GM21447 (cell line): ENCODE measurements at regions not wholly inside any gene's neighbourhood (a gene's known extent, or its start where the extent isn't known, plus 50 kb on each side); places are given as distances from the start of the nearest gene placed in this dataset.
"Not testable (repeated sequence)": the region's sequence is repeated elsewhere in the genome, so short reads cannot be mapped to it uniquely, and the experiment has no call there.

Experiments
- ATAC-seq: cut with Tn5 transposase; IDR thresholded peaks from one replicate; pipeline ENCODE4 v1.9.1; 2021; ENCODE audit not compliant: unreplicated experiment

DNA sequence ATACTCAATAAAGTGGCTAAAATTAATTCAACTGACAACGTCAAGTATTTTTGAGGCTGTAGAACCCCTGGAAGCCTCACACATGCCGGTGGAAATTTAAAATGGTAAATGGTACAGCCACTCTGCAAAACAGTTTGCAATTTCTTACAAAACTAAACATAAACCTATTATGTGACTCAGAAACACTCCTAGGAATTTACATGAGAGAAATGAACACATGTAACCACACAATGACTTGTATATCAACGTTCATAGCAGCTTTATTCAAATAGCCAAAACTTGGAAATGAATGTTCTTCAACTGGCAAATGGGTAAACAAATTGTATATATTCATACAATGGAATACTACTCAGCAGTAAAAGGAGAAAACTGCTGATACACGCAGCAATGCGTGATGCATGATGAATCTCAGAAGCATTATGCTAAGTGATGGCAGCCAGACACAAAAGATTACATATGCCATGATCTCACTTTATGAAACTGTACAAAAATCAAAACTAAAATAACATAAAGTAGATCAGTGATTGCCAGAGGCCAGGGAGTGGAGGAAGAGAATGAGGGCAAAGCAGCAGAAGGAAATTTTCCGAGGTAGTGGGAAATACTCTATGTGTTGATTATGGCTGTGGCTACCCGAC, 112.5 kb downstream of the FAM50B start:
- no peak for ATAC-seq

DNA sequence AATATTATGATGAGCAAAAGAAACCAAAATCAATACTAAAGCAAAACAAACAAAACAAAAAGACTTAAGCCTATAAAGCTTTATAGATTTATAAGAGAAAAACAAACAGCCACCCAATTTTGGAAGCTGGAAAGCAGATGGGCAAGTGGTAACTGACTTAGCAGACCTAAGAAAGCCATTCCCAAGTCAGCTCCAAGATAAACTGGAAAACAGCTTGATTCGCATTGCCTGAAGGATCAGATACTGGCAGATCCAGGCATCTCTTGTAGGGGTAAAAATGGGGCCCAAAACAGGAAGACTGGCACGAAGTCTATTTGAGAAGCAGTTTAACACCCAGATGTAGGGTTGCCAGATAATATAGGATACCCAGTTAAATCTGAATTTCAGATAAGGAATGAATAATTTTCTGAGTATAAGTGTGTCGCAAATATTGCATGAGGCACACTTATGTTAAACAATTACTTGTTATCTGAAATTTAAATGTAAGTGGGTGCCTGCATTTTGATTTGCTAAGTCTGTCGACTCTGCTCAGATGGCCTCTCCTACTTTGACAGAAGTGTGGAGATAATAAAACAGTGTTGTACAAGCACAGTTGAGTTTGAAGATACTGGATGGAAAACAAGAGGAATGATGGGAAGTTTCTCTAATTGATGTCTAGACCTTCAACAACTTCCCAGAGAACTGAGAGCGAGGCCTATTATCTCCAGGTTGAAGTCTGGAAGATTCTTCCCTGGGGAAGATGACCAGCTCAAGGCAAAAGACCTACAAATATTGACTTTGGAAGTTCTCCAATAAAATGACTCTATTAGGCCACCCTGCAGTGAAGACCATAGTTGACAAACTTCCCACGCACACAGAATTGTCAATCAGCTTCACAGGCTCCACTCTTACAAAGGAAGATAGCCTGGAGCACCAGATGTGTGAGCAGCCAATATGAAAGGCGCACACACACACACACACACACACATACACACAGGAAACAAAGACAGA, 113.4 kb downstream of the FAM50B start:
- no peak for ATAC-seq

DNA sequence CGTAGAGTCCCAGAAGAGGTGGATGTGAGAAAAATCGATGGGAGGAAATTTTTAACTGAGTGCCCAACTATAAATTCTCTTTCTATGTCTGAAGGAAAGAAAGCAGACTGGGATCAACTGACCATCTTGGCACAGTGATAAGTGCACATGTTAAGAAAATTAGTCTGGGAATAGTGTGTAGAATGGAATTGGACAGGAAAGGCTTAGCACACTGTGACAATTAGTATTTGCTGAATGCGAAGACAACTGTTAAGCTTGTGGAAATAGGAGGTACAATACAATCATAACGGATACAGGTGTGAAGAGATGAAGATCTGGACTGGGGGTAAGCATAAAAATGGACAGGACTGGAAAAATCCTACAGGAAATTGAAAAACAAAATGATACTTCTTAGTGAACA, 114.3 kb downstream of the FAM50B start:
- no peak for ATAC-seq

DNA sequence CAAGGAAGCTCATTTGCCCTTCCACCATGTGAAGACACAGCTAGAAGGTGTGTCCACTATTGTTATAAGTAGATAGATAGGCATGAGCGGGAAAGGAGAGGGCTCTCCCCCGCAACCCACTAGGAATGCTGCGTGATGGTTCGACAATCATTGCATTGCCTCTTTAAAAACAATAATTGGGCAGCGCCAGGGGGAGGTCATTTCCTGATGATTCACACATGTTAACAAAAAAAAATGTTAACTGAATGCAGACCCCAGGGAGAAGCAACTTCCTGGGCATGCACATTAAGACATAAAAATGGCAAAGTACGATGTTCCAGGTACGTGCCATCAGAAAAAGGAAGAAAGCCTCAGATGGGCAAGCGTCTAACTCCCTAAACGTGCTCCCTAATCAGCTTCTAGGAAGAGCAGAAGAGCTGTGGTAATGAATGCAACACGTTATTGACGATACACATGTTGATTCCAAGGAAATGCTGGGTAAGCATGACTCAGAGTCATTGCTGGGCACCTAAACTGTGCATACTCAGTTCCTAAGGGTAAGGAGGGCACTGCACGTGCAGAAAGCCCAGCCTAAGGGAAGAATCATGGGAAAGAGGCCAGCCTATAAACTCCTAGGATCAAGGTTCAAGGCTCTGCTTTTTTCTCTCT, 113.7 kb downstream of the FAM217A start:
- ATAC-seq = no peak

DNA sequence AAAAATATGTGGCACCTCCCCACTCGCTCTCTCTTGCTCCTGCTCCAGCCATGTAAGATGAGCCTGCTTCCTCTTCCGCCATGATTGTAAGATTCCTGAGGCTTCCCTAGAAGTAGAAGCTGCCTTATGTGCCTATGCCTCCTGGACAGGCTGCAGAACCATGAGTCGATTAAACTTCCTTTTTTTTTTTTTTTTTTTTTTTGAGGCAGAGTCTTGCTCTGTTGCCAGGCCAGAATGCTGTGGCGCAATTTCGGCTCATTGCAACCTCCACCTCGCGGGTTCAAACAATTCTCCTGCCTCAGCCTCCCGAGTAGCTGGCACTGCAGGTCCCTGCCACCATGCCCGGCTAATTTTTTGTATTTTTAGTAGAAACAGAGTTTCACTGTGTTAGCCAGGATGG, 112.5 kb downstream of the FAM217A start:
- no peak for ATAC-seq

DNA sequence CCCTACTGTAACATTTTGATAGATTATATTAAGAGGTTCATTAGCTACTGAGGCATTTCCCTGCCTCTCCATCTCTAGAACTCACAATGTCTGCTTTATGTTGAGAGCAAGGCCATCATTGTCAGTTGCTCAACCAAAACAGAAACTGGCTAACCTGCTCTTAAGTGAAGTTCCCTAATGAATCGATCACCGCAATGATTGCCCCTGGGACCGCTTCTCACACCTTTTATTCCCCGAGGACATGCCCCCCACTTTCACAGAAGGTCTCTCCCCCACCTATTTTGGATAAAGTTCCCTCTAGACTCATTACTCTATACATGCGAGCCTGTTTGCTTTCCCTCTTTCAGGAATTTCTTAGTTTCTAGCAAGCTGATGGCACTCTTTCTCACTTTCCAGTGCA, 108.8 kb downstream of the FAM217A start:
- ATAC-seq = no peak

DNA sequence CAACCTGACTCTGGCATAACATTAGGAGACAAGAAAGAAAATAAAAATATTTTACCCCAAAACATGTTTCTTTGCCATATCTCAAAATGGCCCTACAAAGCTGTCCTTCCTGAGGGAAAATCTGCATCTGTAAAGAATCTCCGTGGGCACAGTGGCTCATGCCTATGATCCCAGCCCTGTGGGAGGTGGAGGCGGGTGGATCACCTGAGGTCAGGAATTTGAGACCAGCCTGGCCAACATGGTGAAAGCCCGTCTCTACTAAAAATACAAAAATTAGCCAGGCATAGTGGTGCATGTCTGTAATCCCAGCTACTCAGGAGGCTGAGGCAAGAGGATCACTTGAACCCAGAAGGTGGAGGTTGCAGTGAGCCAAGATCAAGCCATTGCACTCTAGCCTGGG, 105.8 kb downstream of the FAM217A start:
- not testable (repeated sequence) for ATAC-seq

DNA sequence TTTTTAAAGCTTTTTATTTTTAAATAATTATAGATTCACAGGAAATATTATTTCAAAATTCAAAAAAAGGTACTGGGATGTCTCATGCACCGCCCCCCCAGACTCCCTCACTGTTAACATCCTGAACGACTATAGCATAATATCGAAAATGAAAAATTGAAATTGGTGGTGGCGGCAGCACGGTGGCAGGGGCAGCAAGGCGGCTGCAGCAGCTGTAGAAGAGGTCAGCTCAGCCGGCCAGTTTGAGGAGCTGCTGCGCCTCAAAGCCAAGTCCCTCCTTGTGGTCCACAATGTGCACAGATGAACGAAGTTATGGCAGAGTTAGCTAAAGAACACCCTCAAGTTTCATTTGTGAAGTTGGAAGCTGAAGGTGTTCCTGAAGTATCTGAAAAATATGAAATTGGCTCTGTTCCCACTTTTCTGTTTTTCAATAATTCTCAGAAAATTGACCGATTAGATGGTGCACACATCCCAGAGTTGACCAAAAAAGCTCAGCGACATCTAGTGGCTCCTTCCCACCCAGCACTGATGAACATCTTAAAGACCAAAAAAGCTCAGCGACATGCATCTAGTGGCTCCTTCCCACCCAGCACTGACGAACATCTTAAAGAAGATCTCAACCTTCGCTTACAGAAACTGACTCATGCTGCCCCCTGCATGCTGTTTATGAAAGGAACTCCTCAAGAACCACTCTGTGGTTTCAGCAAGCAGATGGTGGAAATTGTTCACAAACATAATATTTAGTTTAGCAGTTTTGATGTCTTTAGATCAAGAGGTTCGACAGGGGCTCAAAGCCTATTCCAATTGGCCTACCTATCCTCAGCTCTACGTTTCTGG, 100.8 kb downstream of the FAM217A start:
- peak; percentile 80 for ATAC-seq

DNA sequence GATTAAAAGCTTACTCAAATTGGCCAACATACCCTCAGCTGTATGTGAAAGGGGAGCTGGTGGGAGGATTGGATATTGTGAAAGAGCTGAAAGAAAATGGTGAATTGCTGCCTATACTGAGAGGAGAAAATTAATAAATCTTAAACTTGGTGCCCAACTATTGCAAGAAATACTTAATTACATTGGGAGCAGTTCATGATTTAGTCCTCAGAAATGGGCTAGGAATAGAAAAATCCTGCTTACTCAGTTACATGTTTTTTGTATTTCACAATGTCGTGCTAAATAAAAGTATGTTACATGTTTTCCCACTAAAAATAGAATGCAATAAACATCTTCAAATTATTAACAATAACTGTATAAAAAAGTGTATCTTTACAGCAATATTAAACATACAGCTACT, 100.0 kb downstream of the FAM217A start:
- ATAC-seq = not testable (repeated sequence)

DNA sequence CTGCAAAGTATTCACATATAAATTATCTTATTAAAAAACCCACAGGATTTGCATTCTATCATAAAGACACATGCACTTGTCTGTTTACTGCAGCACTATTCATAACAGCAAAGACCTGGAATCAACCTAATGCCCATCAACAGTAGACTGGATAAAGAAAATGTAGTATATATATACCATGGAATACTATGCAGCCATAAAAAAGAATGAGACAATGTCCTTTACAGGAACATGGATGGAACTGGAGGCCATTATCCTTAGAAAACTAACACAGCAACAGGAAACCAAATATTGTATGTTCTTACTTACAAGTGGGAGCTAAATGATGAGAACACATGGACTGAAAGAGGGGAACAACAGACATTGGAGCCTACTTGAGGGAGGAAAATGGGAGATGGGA, 97.0 kb downstream of the FAM217A start:
- no peak for ATAC-seq

DNA sequence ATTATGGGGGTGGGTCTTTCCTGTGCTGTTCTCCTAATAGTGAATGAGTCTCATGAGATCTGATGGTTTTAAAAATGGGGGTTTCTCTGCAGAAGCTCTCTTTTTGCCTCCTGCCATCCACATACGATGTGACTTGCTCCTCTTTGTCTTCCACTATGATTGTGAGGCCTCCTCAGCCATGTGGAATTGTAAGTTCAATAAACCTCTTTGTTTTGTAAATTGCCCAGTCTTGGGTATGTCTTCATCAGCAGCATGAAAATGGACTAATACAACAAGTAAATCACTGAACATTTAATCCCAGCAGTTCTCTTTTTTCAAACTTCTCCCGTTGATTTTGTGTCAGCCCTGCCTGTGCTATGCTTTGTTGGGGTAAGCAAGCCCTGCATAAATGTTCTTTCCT, 95.2 kb downstream of the FAM217A start:
- no peak for ATAC-seq

DNA sequence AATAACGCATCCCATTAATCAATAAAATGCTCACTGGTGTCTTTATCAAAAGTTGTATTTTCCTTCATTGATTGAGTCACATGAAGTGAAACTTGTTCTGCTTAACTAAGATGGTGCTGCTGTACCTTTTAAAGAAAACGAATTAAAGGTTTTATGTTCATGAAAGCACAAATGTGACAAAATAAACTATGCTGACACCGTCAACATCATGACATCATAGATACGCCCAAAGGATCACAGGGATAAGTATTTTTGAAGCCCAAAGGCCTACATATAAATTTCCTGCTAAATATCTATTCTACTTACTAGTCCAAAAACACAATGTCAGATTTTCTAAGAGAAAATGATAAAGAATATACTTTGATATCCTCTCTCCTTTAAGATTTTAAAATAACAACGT, 94.4 kb downstream of the FAM217A start:
- ATAC-seq = no peak

DNA sequence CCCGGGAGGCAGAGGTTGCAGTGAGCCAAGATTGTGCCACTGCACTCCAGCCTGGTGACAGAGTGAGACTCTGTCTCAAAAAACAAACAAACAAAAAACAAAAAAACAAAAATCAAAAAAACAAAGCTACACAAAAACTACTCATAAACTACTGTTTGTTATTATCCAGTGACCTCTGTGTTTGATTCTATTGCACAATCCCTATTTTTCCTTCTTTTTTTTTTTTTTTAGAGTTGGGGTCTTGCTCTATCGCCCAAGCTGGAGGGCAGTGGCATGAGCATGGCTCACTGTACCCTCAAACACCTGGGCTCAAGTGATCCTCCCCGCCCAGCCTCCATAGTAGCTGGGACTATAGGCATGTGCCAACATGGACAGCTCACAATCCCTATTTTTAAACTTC, 92.7 kb downstream of the FAM217A start:
- no peak for ATAC-seq

DNA sequence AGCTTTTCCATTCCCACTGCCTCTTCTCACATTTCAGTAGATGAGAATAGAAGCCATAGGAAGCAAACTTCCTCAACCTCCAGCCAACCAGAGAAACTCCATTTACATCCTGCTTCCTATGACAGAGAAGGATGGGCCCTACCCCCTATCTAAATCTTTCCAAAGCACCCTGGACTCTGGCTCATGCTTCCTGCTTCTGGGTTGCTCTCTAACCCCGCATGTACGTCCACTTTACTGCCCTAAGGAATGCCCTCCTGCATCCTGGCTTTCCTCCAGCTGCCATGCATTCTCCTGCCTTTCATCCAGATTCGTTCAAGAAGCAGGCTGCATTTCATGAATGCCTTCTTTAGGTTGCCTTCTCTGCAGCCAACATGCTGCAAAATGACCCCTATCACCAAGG, 91.9 kb downstream of the FAM217A start:
- no peak for ATAC-seq

DNA sequence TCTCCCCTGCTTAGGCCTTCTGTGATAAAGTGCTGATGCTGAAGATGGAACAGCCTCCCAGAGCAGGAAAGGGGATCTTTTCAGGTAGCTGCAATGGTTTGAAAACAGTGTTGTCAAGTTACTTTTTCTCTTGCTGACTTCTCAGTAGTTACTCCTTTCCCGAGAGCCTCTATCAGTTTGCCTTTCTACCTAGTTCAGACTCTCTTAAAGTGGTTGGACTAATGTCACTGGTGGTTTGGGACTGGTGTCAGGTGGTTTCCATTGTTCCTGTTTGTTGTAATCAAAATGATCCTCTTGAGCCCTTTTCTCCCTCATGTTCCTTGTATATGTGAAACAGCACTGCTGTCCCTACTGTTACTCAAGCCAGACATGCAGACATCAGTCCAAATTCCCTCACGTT, 91.4 kb downstream of the FAM217A start:
- ATAC-seq = no peak

DNA sequence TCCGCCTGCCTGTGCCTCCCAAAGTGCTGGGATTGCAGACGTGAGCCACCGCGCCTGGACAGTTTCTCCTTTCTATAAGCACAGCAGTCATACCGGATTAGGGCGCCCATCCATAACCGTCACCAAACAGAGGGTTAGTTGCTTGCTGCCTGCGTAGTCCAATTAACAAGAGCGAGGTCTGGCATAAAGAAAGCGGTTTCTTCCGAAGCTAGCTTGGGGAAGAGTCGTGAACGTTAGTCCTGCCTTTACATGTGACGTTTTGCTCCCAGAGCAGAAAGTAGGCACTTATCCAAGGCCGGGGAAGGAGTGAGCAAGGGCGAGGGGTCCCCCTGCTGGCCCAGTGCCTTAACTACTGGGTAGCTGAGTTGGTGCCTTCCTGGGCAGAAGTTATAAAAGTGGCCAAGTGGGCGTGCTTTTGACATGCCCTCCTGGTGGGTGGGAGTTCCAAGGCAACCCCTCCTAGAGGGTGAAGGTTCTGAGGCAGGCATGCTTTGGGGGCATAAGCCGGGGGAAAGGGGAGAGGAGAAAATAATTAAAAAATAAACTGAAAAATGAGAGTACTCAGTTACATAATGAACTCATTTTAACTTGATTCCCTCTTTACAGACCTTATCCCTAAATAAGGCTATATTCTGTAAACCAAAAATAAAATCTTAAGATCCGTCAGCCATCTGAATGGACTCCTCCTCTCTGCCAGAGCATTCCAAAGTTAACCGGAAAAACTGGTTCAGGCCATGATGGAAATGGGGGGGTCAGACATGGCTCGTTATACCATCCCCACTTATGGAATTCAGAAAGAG, 88.0 kb downstream of the FAM217A start:
- ATAC-seq = peak; percentile 69

DNA sequence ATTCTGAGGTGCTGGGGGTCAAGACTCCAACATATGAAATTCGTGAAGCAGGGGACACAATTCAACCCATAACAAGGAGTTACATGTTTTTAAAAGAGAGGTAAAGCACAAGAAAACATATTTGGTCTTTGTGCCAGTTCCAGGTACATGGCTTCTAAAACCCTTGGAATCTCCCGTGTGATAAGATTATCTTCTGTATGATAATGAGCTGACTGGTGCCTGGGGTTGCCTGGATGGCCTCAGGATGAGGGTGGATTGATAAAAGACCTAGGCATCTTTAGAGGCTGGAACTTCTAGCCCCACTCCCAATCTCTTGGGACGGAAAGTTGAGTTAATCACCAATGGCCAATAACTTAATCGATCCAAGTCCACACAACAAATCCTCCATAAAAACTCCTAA, 87.0 kb downstream of the FAM217A start:
- ATAC-seq = no peak

DNA sequence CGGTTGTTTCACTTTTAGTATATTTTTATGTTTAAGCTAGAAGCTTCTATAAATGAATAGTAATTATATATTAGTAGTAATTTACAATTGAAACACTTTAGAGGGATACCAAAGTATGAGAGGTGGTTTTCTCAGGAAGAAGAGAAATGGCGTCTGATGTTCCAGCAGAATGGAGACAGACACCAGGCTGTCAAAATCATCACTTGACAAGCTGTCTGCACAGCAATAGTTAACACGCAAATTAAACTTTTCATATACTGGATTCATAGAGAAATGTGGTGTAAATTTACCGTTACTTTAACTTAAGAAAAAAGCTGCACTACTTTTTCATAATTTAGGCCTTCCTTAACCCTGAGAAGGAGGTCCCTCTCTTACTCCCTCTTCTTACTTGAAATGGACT, 82.6 kb downstream of the FAM217A start:
- ATAC-seq = no peak

DNA sequence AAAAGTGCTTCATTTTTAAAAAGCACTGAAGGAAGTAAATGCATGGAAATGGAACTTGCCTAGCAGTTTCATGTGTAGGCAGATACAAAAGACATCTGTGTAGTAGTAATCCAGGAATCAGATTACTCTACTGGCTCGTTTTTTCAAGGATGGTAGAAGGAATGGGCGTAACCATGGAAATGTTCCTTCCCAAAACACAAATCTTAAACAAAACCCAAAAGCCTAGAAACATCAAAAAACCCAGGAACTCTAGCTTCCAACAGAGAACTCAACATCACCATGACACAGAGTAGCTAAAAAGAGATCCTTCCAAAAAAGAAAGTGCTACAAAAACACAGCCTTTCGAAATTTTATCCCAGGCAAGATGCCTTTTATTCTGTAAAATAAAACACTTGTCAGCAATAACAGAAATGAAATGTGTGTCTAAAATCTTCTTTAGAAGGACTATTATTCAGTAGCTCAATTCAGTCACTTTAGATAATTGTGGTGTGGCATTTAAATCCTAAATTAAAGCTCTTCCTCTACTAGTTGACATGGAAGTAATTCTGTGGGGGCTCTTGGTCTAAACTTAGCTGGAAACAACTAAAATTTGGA, 81.7 kb downstream of the FAM217A start:
- no peak for ATAC-seq
